Heart left ventricle (tissue), 16 donors: ENCODE measurements at regions not wholly inside any gene's neighbourhood (a gene's known extent, or its start where the extent isn't known, plus 50 kb on each side); places are given as distances from the start of the nearest gene placed in this dataset.
A peak's percentile ranks its signal among the peaks of the same experiment; 100 is the strongest.

Source experiments
- ATAC-seq, 4 donors: fragments of 200-7000 bp; cut with Tn5 transposase; one replicate each; pipeline ENCODE4 v1.9.1; 2020 to 2022; ENCODE audit warnings: moderate library complexity in 4 of 4, mild to moderate bottlenecking in 3 of 4, moderate number of reproducible peaks in 1 of 4
- DNase-seq, 5 donors: peaks; one replicate each; pipeline ENCODE4 v3.0.0-alpha.2; 2020
- H3K27ac ChIP-seq, 12 donors: fragments of 200-600 bp; sonication (generic) in 4 of 12; one replicate each; pipeline versions ENCODE4 v1.5.0 to v1.8.0; 2016 to 2022; ENCODE audit warnings: mild to moderate bottlenecking in 2 of 12
- H3K27me3 ChIP-seq, 9 donors: fragments of 200-600 bp; sonication (generic) in 2 of 9; one replicate each; pipeline versions ENCODE4 v1.5.1 to v1.8.0; 2016 to 2022; ENCODE audit warnings: mild to moderate bottlenecking in 3 of 9
- H3K36me3 ChIP-seq, 9 donors: fragments of 200-600 bp; sonication (generic) in 2 of 9; one replicate each; pipeline versions ENCODE4 v1.5.0 to v1.8.0; 2018 to 2022; ENCODE audit warnings: mild to moderate bottlenecking in 2 of 9
- H3K4me1 ChIP-seq, 12 donors: fragments of 200-600 bp; sonication (generic) in 4 of 12; one replicate each; pipeline versions ENCODE4 v1.5.0 to v1.8.0; 2016 to 2022; ENCODE audit warnings: mild to moderate bottlenecking in 3 of 12
- H3K4me3 ChIP-seq, 12 donors: fragments of 200-600 bp; sonication (generic) in 4 of 12; one replicate each; pipeline versions ENCODE4 v1.5.0 to v1.8.0; 2017 to 2022; ENCODE audit warnings: mild to moderate bottlenecking in 9 of 12, moderate library complexity in 4 of 12
- H3K9me3 ChIP-seq, 12 donors: fragments of 200-600 bp; sonication (generic) in 4 of 12; one replicate each; pipeline versions ENCODE4 v1.5.0 to v1.8.0; 2016 to 2022; ENCODE audit warnings: mild to moderate bottlenecking in 1 of 12
- CTCF ChIP-seq, 12 donors: fragments of 200-600 bp; sonication (generic) in 4 of 12; IDR thresholded peaks; one replicate each; pipeline versions ENCODE4 v1.5.0 to v1.8.0; 2018 to 2022; ENCODE audit warnings: antibody characterized with exemption in 12 of 12, mild to moderate bottlenecking in 5 of 12
- POLR2A ChIP-seq, 2 donors: fragments of 450-650 bp; IDR thresholded peaks; one replicate each; pipeline ENCODE4 v1.6.1; 2017; ENCODE audit warnings: antibody characterized with exemption in 2 of 2, mild to moderate bottlenecking in 2 of 2, moderate library complexity in 2 of 2
- WGBS, 4 donors: extraction: QIAGEN DNeasy Blood & Tissue Kit in 2 of 4; methylation state at CpG; one replicate each; pipeline versions ENCODE4 v1.1.5 to v1.1.7; 2013 to 2018; 5-methylcytosine and 5-hydroxymethylcytosine counted together
- intact Hi-C, 10 donors: fragments of 100-400 bp; cut with DNase I; formaldehyde crosslinking; loops; one replicate each; pipeline versions ENCODE4 v1.11.1 to v1.14.2; 2022
- donor health status: ischemic (EF 13 %, LVEDD 7.1; RV severe dilation, severe dysfunction).
- donor health status: healthy with polysubstance abuse.
- donor health status: DM: no; HTN: yes; CAD: no.
- donor health status: DM: no; HTN: no; CAD: no.
- donor health status: ischemic (EF 25% LVEDD 6.9; RV normal size, moderate dysfunction).
- donor health status: ischemic (EF 25% LVEDD 5.7; RV mildly dilated, moderate dysfunction).
- donor health status: healthy.
- donor health status: DM: yes; HTN: yes; CAD: no.
- donor health status: ischemic (EF 35%, LVEDD 5.7; RV mildly dilated, moderate dysfunction).
- donor health status: nonischemic (EF 11% LVEDD 7.7; RV severe dilation, severe dysfunction).
- donor health status: DM: yes; HTN: yes; CAD: no.
- donor health status: PGD.
- donor health status: ischemic (EF 29% LVEDD 5.4; RV normal size, mild dysfunction).
- donor health status: nonischemic (EF 23%, LVEDD 6.1; RV moderate dilation, normal function).

- no peak for TF ChIP-seq POLR2A (IDR thresholded peaks at IDR 0.05)
- no peak for TF ChIP-seq CTCF (IDR thresholded peaks at IDR 0.05)
- intact Hi-C loops, result no loop called here
- no peaks in the 10 kb centered on the region for H3K36me3 ChIP-seq
- H3K27ac ChIP-seq, result no peak overlapping the region
- no peaks in the 10 kb centered on the region for H3K9me3 ChIP-seq
- WGBS, 4 donors, result 72 to 79% (median 75%) methylated on average over 2 of the region's 2 CpGs
- H3K4me1 ChIP-seq, result no peaks in the 10 kb centered on the region
- no peak for DNase-seq
- no peak for ATAC-seq
- H3K4me3 ChIP-seq, result no peak overlapping the region
- no peaks in the 10 kb centered on the region for H3K27me3 ChIP-seq
These were observed 164.7 kb downstream of the PCDH18 start for GRCh38 chr4:137367620-137368019.

GRCh38 chr4:137363496-137363895 lies 168.8 kb downstream of the PCDH18 start:
- no peaks in the 10 kb centered on the region for H3K9me3 ChIP-seq
- H3K4me1 ChIP-seq, result peaks cover 0 to 10% (median 0%) of the 10 kb centered on the region in 12 donors
- no peak overlapping the region for H3K27ac ChIP-seq
- TF ChIP-seq POLR2A (IDR thresholded peaks at IDR 0.05) (no peak), CTCF (IDR thresholded peaks at IDR 0.05) (no peak)
- no peak overlapping the region for H3K4me3 ChIP-seq
- H3K27me3 ChIP-seq, result no peaks in the 10 kb centered on the region
- WGBS, 4 donors, result 55 to 74% (median 66%) methylated on average over 4 of the region's 4 CpGs
- DNase-seq, result no peak
- intact Hi-C loops, result no loop called here
- H3K36me3 ChIP-seq, result no peaks in the 10 kb centered on the region
- ATAC-seq, result no peak

GRCh38 chr4:137361756-137362470 lies 170.4 kb downstream of the PCDH18 start:
- H3K27me3 ChIP-seq, result no peaks in the 10 kb centered on the region
- H3K4me3 ChIP-seq, result no peak overlapping the region
- 72 to 83% (median 77%) methylated on average over 3 of the region's 3 CpGs for WGBS, 4 donors
- intact Hi-C loops, result no loop called here
- peaks cover 0 to 10% (median 0%) of the 10 kb centered on the region in 12 donors for H3K4me1 ChIP-seq
- H3K27ac ChIP-seq, result peak overlapping the region in 1 of 12 donors; percentile 30
- H3K36me3 ChIP-seq, result no peaks in the 10 kb centered on the region
- no peak for DNase-seq
- no peaks in the 10 kb centered on the region for H3K9me3 ChIP-seq
- TF ChIP-seq POLR2A (IDR thresholded peaks at IDR 0.05) (no peak), CTCF (IDR thresholded peaks at IDR 0.05) (no peak)
- no peak for ATAC-seq

GRCh38 chr4:137360761-137361160 lies 171.5 kb downstream of the PCDH18 start:
- H3K9me3 ChIP-seq, result no peaks in the 10 kb centered on the region
- no peaks in the 10 kb centered on the region for H3K36me3 ChIP-seq
- no peaks in the 10 kb centered on the region for H3K27me3 ChIP-seq
- TF ChIP-seq CTCF (IDR thresholded peaks at IDR 0.05), result no peak
- no peak for TF ChIP-seq POLR2A (IDR thresholded peaks at IDR 0.05)
- intact Hi-C loops, result no loop called here
- H3K27ac ChIP-seq, result no peak overlapping the region
- H3K4me1 ChIP-seq, result peaks cover 0 to 10% (median 0%) of the 10 kb centered on the region in 12 donors
- 67 to 82% (median 71%) methylated on average over 1 of the region's 1 CpG for WGBS, 4 donors
- H3K4me3 ChIP-seq, result no peak overlapping the region
- no peak for DNase-seq
- no peak for ATAC-seq
